K562 (cell line): ENCODE measurements at regions not wholly inside any gene's neighbourhood (a gene's known extent, or its start where the extent isn't known, plus 50 kb on each side); places are given as distances from the start of the nearest gene placed in this dataset.

ENCODE experiments used
- ATAC-seq: fragments of 200-7000 bp; cut with Tn5 transposase; 3 replicates; pipeline ENCODE4 v1.9.1; 2020; ENCODE audit warnings: moderate library complexity
- BruUV-seq: library from RNA; stranded (reverse); fragments of 400-500 nt; replicated peaks from 2 replicates; lab custom pipeline; 2021; lab: Mats Ljungman, UMichigan
- CTCF ChIA-PET: fragments of 300-600 bp; formaldehyde crosslinking; extraction: SDS; loops from one replicate; lab custom pipeline; 2021; ENCODE audit warnings: low intra/inter-chr PET ratio; lab: Yijun Ruan, JAX
- POLR2A ChIA-PET: fragments of 300-600, 350-650 bp; sonication (Branson Sonifier 250); formaldehyde crosslinking; extraction: SDS; loops from one replicate; lab custom pipeline; 2021; ENCODE audit warnings: antibody characterized with exemption, inconsistent platforms; lab: Yijun Ruan, JAX
- DNase-seq, 4 experiments: peaks; one replicate each; pipeline versions ENCODE4 v3.0.0 to v3.0.0-alpha.2; 2011 to 2018; ENCODE audit warnings: low spot score in 3 of 4, mixed read lengths in 3 of 4; ENCODE audit errors: extremely low read depth in 1 of 4
- FAIRE-seq: peaks from 2 replicates; lab custom pipeline; 2011; peaks lifted over from hg19 to GRCh38; lab: Jason Lieb, UNC
- H2AFZ ChIP-seq: 2 replicates; pipeline ENCODE4 v1.6.0; 2011; ENCODE audit warnings: low read depth, low read length, control low read depth, inconsistent platforms
- H3K27ac ChIP-seq: fragments of 200-600 bp; 3 replicates; pipeline ENCODE4 v1.8.0; 2011; ENCODE audit warnings: low read depth, mild to moderate bottlenecking, control low read depth, inconsistent platforms, low read length, moderate library complexity, mixed read lengths; ENCODE audit errors: extremely low read depth
- H3K27me3 ChIP-seq, 2 experiments: fragments of 300-600 bp in 1 of 2; 2 replicates in 1 of 2; 3 replicates in 1 of 2; pipeline versions ENCODE4 v1.6.0 to v1.8.0; 2011; ENCODE audit warnings: inconsistent platforms in 2 of 2, low read length in 2 of 2, mild to moderate bottlenecking in 1 of 2, mixed read lengths in 1 of 2, moderate library complexity in 1 of 2; ENCODE audit not compliant: control insufficient read depth in 2 of 2, insufficient read depth in 2 of 2
- H3K36me3 ChIP-seq: fragments of 300-600 bp; 3 replicates; pipeline ENCODE4 v1.8.0; 2011; ENCODE audit warnings: mild to moderate bottlenecking, low read length, inconsistent platforms; ENCODE audit not compliant: control insufficient read depth, insufficient read depth
- H3K4me1 ChIP-seq, 2 experiments: fragments of 200-600 bp in 1 of 2; replicated peaks in 1 of 2; 2 replicates in 1 of 2; 3 replicates in 1 of 2; pipeline versions ENCODE4 v1.5.1 to v1.8.0; 2011; ENCODE audit warnings: inconsistent platforms in 2 of 2, low read length in 2 of 2, mild to moderate bottlenecking in 1 of 2, mixed read lengths in 1 of 2, moderate library complexity in 1 of 2; ENCODE audit not compliant: control insufficient read depth in 2 of 2, insufficient read depth in 2 of 2
- H3K4me2 ChIP-seq: 2 replicates; pipeline ENCODE4 v1.6.1; 2011; ENCODE audit warnings: low read length, control low read depth, inconsistent platforms, mixed read lengths; ENCODE audit not compliant: insufficient read depth
- H3K4me3 ChIP-seq: fragments of 200-600 bp; sonication (generic), shearing (Covaris generic); 2 replicates; pipeline ENCODE4 v1.5.1; 2016; ENCODE audit warnings: control low read depth, inconsistent platforms
- H3K79me2 ChIP-seq: fragments of 200-600 bp; 3 replicates; pipeline ENCODE4 v1.8.0; 2011; ENCODE audit warnings: low read length, inconsistent platforms; ENCODE audit not compliant: control insufficient read depth, insufficient read depth
- H3K9ac ChIP-seq, 2 experiments: 2 replicates each; pipeline versions ENCODE4 v1.6.0 to v1.6.1; 2011; ENCODE audit warnings: low read depth in 2 of 2, low read length in 2 of 2, control low read depth in 1 of 2, inconsistent platforms in 1 of 2, mild to moderate bottlenecking in 1 of 2, mixed read lengths in 1 of 2; ENCODE audit not compliant: insufficient read depth in 1 of 2
- H3K9me1 ChIP-seq: one replicate; pipeline ENCODE4 v1.6.0; 2011; ENCODE audit warnings: inconsistent platforms, mild to moderate bottlenecking, low read length, moderate library complexity; ENCODE audit not compliant: control insufficient read depth, insufficient read depth
- H3K9me3 ChIP-seq: replicated peaks from 2 replicates; pipeline ENCODE4 v1.5.1; 2011; ENCODE audit warnings: low read depth, low read length, inconsistent platforms; ENCODE audit not compliant: control insufficient read depth, insufficient read depth
- H4K20me1 ChIP-seq: replicated peaks from 2 replicates; pipeline ENCODE4 v1.6.1; 2011; ENCODE audit warnings: low read length, inconsistent platforms, mixed read lengths; ENCODE audit not compliant: control insufficient read depth, insufficient read depth
- BRCA1 ChIP-seq, 2 experiments: fragments of 450-650 bp in 1 of 2; sonication (generic) in 1 of 2; formaldehyde crosslinking in 1 of 2; IDR thresholded peaks; 2 replicates each; pipeline versions ENCODE4 v1.5.0 to v1.6.1; 2017 to 2020; ENCODE audit warnings: mild to moderate bottlenecking in 1 of 2, missing genetic modification reagents in 1 of 2
- CHCHD3 ChIP-seq: fragments of 250-450 bp; sonication (Bioruptor Pico); IDR thresholded peaks from 2 replicates; pipeline ENCODE4 v2.1.2; 2022; ENCODE audit warnings: mild to moderate bottlenecking
- HDAC1 ChIP-seq, 2 experiments: fragments of 450-650 bp; IDR thresholded peaks; 2 replicates each; pipeline ENCODE4 v1.6.1; 2016 to 2017; ENCODE audit warnings: inconsistent platforms in 1 of 2, mild to moderate bottlenecking in 1 of 2, moderate library complexity in 1 of 2
- PHB ChIP-seq: fragments of 250-450 bp; sonication (Bioruptor Pico); IDR thresholded peaks from 2 replicates; pipeline ENCODE4 v1.5.0; 2021
- TGIF2 ChIP-seq: sonication (generic); formaldehyde crosslinking; IDR thresholded peaks from 2 replicates; pipeline ENCODE4 v1.8.1; 2022; ENCODE audit warnings: mild to moderate bottlenecking, missing genetic modification reagents, moderate library complexity
- TRIM25 ChIP-seq: fragments of 450-650 bp; IDR thresholded peaks from 2 replicates; pipeline ENCODE4 v1.7.0; 2016; ENCODE audit warnings: borderline replicate concordance
- ZNF444 ChIP-seq: fragments of 250-450 bp; sonication (Bioruptor Pico); IDR thresholded peaks from 2 replicates; pipeline ENCODE4 v1.4.0; 2020; ENCODE audit warnings: mild to moderate bottlenecking, moderate library complexity
- WGBS: fragments of 100-300 bp; shearing (Covaris generic); methylation state at CpG from one replicate; pipeline ENCODE4 v1.1.6; 2016; ENCODE audit warnings: low coverage, mixed read lengths; ENCODE audit not compliant: insufficient coverage; ENCODE audit errors: missing lambda C conversion rate; 5-methylcytosine and 5-hydroxymethylcytosine counted together
- in situ Hi-C: fragments of 300-500 bp; cut with MboI; formaldehyde crosslinking; loops from 4 replicates; pipeline ENCODE4 v1.15.0; 2018; ENCODE audit warnings: inconsistent platforms, mixed read lengths
- intact Hi-C: fragments of 100-400 bp; cut with micrococcal nuclease; formaldehyde crosslinking; loops from 2 replicates; pipeline ENCODE4 v1.14.2; 2022

DNA sequence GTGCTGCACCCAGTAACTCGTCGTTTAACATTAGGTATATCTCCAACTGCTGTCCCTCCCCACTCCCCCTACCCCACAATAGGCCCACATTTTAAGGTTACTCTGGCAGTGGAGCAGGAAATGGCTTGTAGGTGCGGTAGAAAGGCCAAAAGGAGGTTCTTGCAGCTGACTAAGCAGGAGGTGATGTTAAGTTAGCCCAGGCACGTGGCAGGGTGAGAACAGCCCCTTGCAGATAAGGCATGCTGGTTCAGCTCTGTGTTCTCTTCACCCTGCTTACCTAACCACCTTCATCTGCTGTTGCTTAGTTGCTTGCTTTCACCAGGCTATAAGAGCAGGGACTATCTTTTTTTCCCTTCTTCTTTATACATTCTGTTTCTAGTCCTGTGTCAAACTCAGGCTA lies 1082.8 kb upstream of the RBFOX1 start:
- POLR2A ChIA-PET, result no interaction called here
- intact Hi-C loops (no loop called here), in situ Hi-C loops (no loop called here)
- Histone ChIP-seq H2AFZ (no peak overlapping the region), H3K79me2 (no peaks in the 10 kb centered on the region), H3K4me3 (no peak overlapping the region), H3K9ac (no peak overlapping the region), H3K36me3 (no peaks in the 10 kb centered on the region), H3K4me1 (no peaks in the 10 kb centered on the region), H3K9me1 (no peaks in the 10 kb centered on the region), H4K20me1 (no peaks in the 10 kb centered on the region), H3K9me3 (no peaks in the 10 kb centered on the region), H3K27me3 (no peaks in the 10 kb centered on the region), H3K27ac (no peak overlapping the region), H3K4me2 (no peak overlapping the region)
- no TSS peak for BruUV-seq
- WGBS, result 0% methylated on average over 4 of the region's 4 CpGs
- DNase-seq, result no peak
- CTCF ChIA-PET, result no interaction called here
- TF ChIP-seq TRIM25 (no peak), CHCHD3 (CRISPR knock-in tag) (no peak), HDAC1 (IDR thresholded peaks at IDR 0.05) (no peak), ZNF444 (CRISPR knock-in tag) (no peak), TGIF2 (no peak), PHB (CRISPR knock-in tag) (no peak), BRCA1 (IDR thresholded peaks at IDR 0.05) (no peak), BRCA1 (CRISPR knock-in tag; IDR thresholded peaks at IDR 0.05) (no peak)
- ATAC-seq, result no peak
- no peak for FAIRE-seq
